ENCODE measurements at regions not wholly inside any gene's neighbourhood (a gene's known extent, or its start where the extent isn't known, plus 50 kb on each side); places are given as distances from the start of the nearest gene placed in this dataset.

GRCh38 chr10:14385596-14386593 lies 55.2 kb upstream of the FRMD4A start:
- no peak overlapping the region for H3K4me3 ChIP-seq (ENCODE audit: low read depth, low read length)
- no peak for TF ChIP-seq CTCF (IDR thresholded peaks at IDR 0.05; ENCODE audit: insufficient read depth, low read depth, low read length)
- peak; percentile 72 for DNase-seq (ENCODE audit: low read depth)

- no peak overlapping the region for H3K4me3 ChIP-seq (ENCODE audit: low read depth, low read length)
- TF ChIP-seq CTCF (IDR thresholded peaks at IDR 0.05; ENCODE audit: insufficient read depth, low read depth, low read length): no peak
- DNase-seq (ENCODE audit: low read depth): no peak
Observed at GRCh38 chr10:14384915-14385314, 54.2 kb upstream of the FRMD4A start.

- peak; percentile 49 for DNase-seq (ENCODE audit: low read depth)
- no peak for TF ChIP-seq CTCF (IDR thresholded peaks at IDR 0.05; ENCODE audit: insufficient read depth, low read depth, low read length)
- H3K4me3 ChIP-seq (ENCODE audit: low read depth, low read length): no peak overlapping the region
Observed at GRCh38 chr10:14384116-14384730, 53.5 kb upstream of the FRMD4A start.

GRCh38 chr10:14383266-14383665 lies 52.5 kb upstream of the FRMD4A start:
- H3K4me3 ChIP-seq (ENCODE audit: low read depth, low read length): no peak overlapping the region
- no peak for TF ChIP-seq CTCF (IDR thresholded peaks at IDR 0.05; ENCODE audit: insufficient read depth, low read depth, low read length)
- DNase-seq (ENCODE audit: low read depth): no peak

GRCh38 chr10:14382531-14382930 lies 51.8 kb upstream of the FRMD4A start:
- H3K4me3 ChIP-seq (ENCODE audit: low read depth, low read length): no peak overlapping the region
- TF ChIP-seq CTCF (IDR thresholded peaks at IDR 0.05; ENCODE audit: insufficient read depth, low read depth, low read length): no peak
- no peak for DNase-seq (ENCODE audit: low read depth)

- no peak for DNase-seq (ENCODE audit: low read depth)
- no peak overlapping the region for H3K4me3 ChIP-seq (ENCODE audit: low read depth, low read length)
- TF ChIP-seq CTCF (IDR thresholded peaks at IDR 0.05; ENCODE audit: insufficient read depth, low read depth, low read length): no peak
Observed at GRCh38 chr10:14382022-14382421, 51.3 kb upstream of the FRMD4A start.
